Fibroblast of skin of right quadriceps (primary cell): ENCODE measurements at regions not wholly inside any gene's neighbourhood (a gene's known extent, or its start where the extent isn't known, plus 50 kb on each side); places are given as distances from the start of the nearest gene placed in this dataset.

ENCODE experiments used
- DNase-seq: peaks from one replicate; pipeline ENCODE4 v3.0.0-alpha.2; 2013

GRCh38 chr2:51535763-51536162 lies 503.8 kb upstream of the NRXN1 start:
- DNase-seq, result no peak

- DNase-seq, result no peak
Observed at GRCh38 chr2:51534166-51534565, 502.2 kb upstream of the NRXN1 start.

- no peak for DNase-seq
Observed at GRCh38 chr2:51528156-51528555, 496.2 kb upstream of the NRXN1 start.

- DNase-seq, result no peak
Observed at GRCh38 chr2:51526766-51527165, 494.8 kb upstream of the NRXN1 start.

- peak; percentile 15 for DNase-seq
Observed at GRCh38 chr2:51516667-51517066, 484.7 kb upstream of the NRXN1 start.

GRCh38 chr2:51511002-51511401 lies 479.1 kb upstream of the NRXN1 start:
- no peak for DNase-seq

- no peak for DNase-seq
Observed at GRCh38 chr2:51510303-51510702, 478.4 kb upstream of the NRXN1 start.

- no peak for DNase-seq
Observed at GRCh38 chr2:51505533-51505932, 473.6 kb upstream of the NRXN1 start.

- no peak for DNase-seq
Observed at GRCh38 chr2:51490576-51491234, 458.8 kb upstream of the NRXN1 start.

GRCh38 chr2:51484605-51485004 lies 452.7 kb upstream of the NRXN1 start:
- DNase-seq, result no peak

GRCh38 chr2:51483720-51484119 lies 451.8 kb upstream of the NRXN1 start:
- no peak for DNase-seq

GRCh38 chr2:51472783-51473182 lies 440.9 kb upstream of the NRXN1 start:
- no peak for DNase-seq

- DNase-seq, result no peak
Observed at GRCh38 chr2:51472300-51472699, 440.4 kb upstream of the NRXN1 start.

GRCh38 chr2:51469102-51469501 lies 437.2 kb upstream of the NRXN1 start:
- DNase-seq, result no peak

GRCh38 chr2:51465326-51465725 lies 433.4 kb upstream of the NRXN1 start:
- DNase-seq, result no peak

- DNase-seq, result no peak
Observed at GRCh38 chr2:51454177-51454576, 422.2 kb upstream of the NRXN1 start.

- DNase-seq, result no peak
Observed at GRCh38 chr2:51448911-51449310, 417.0 kb upstream of the NRXN1 start.

- DNase-seq, result no peak
Observed at GRCh38 chr2:51441786-51442185, 409.9 kb upstream of the NRXN1 start.

- DNase-seq, result peak; percentile 1
Observed at GRCh38 chr2:51424418-51424817, 392.5 kb upstream of the NRXN1 start.

- DNase-seq, result no peak
Observed at GRCh38 chr2:51420511-51420910, 388.6 kb upstream of the NRXN1 start.

GRCh38 chr2:51413726-51414125 lies 381.8 kb upstream of the NRXN1 start:
- peak; percentile 1 for DNase-seq

- no peak for DNase-seq
Observed at GRCh38 chr2:51410331-51410730, 378.4 kb upstream of the NRXN1 start.

GRCh38 chr2:51409920-51410319 lies 378.0 kb upstream of the NRXN1 start:
- DNase-seq, result no peak

- no peak for DNase-seq
Observed at GRCh38 chr2:51404226-51404625, 372.3 kb upstream of the NRXN1 start.

- DNase-seq, result no peak
Observed at GRCh38 chr2:51401546-51401945, 369.6 kb upstream of the NRXN1 start.

- DNase-seq, result peak; percentile 85
Observed at GRCh38 chr2:51387235-51387634, 355.3 kb upstream of the NRXN1 start.
